ENCODE measurements at regions not wholly inside any gene's neighbourhood (a gene's known extent, or its start where the extent isn't known, plus 50 kb on each side); places are given as distances from the start of the nearest gene placed in this dataset.

DNA sequence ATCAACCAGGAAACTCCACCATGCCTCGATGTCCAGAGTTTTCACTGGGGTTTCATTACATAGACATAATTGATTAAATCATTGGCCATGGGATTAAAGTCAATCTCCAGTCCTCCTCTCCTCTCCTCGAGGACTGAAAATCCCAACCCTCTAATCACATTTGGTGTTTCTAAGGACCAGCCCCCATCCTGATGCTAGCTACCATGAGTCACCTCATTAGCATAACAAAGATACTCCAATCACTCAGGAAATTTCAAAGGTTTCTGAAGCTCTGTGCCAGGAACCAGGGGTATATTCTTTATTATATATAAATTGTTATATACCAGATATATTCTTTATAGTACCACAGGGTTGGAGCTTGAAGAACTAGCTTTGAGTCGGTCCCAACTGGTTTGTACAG, 177.5 kb upstream of the PRNP start:
- peak overlapping the region; percentile 66; the same call in 1 of the 2 replicates for H2BK5ac ChIP-seq (ENCODE audit: low read depth, low read length)
- H3K9ac ChIP-seq (replicated peaks in 1 of 4; ENCODE audit: extremely low read depth in 1 of 4, low read depth in 3 of 4, low read length in 3 of 4) = no peak overlapping the region
- no peak overlapping the region for H4K8ac ChIP-seq (ENCODE audit: extremely low read depth, insufficient read depth, low read length)
- peak overlapping the region; percentile 26; the same call in 1 of the 2 replicates for H2BK20ac ChIP-seq (ENCODE audit: low read length)
- H3K23me2 ChIP-seq (ENCODE audit: low read depth, low read length) = no peaks in the 10 kb centered on the region
- CTCF ChIA-PET (ENCODE audit: partially characterized antibody) = interaction anchor here (1.1 to 1.8 kb wide), 3 partner anchors 11 to 283 kb away, joined by 3 to 7 read pairs (median 3); no protein-coding TSS in a partner anchor
- H2BK120ac ChIP-seq (replicated peaks; ENCODE audit: low read depth, low read length) = no peak overlapping the region
- no peak overlapping the region for H2BK15ac ChIP-seq (ENCODE audit: low read length)
- H3K56ac ChIP-seq (replicated peaks; ENCODE audit: insufficient read length, low read depth, low read length) = no peak overlapping the region
- no peaks in the 10 kb centered on the region; a peak in 1 of 8 replicates for H3K36me3 ChIP-seq (ENCODE audit: control insufficient read depth in 2 of 4, insufficient read depth in 4 of 4, low read length in 3 of 4)
- WGBS, 2 experiments (ENCODE audit: extremely low coverage in 1 of 2, insufficient coverage in 1 of 2, insufficient read length in 1 of 2, insufficient replicate concordance in 2 of 2, low coverage in 1 of 2, low lambda C conversion rate in 2 of 2, missing lambda C conversion rate in 1 of 2) = 89% methylated on average over 3 of the region's 3 CpGs; no CpG with 5 or more reads in 1 of the 2 experiments
- no peak overlapping the region for H2AK5ac ChIP-seq (ENCODE audit: low read depth, low read length)
- no peaks in the 10 kb centered on the region for H3K27me3 ChIP-seq (replicated peaks in 1 of 4; ENCODE audit: control insufficient read depth in 3 of 4, extremely low read depth in 1 of 4, insufficient read depth in 3 of 4, low read length in 3 of 4)
- peaks cover 0 to 12% of the 10 kb centered on the region in 2 experiments; a peak in 1 of 4 replicates for H3K9me3 ChIP-seq (ENCODE audit: insufficient read depth in 2 of 2, low read depth in 1 of 2, low read length in 1 of 2)
- DNase-seq (ENCODE audit: low read depth in 1 of 2, low spot score in 2 of 2) (no peak), FAIRE-seq (peak; percentile 39)
- POLR2A ChIA-PET (ENCODE audit: partially characterized antibody) = interaction anchor here (1.4 kb wide), 1 partner anchor 16 kb away, joined by 3 read pairs; no protein-coding TSS in a partner anchor
- H4K20me1 ChIP-seq (replicated peaks in 1 of 2; ENCODE audit: control insufficient read depth in 1 of 2, insufficient read depth in 2 of 2, low read length in 2 of 2) = no peaks in the 10 kb centered on the region
- H4K91ac ChIP-seq (replicated peaks; ENCODE audit: insufficient read length, low read length) = no peak overlapping the region
- no peak overlapping the region for H4K5ac ChIP-seq (ENCODE audit: insufficient read length, low read depth, low read length)
- H2BK12ac ChIP-seq (ENCODE audit: low read depth, low read length) = peak overlapping the region; percentile 13; the same call in 1 of the 2 replicates
- H3K79me2 ChIP-seq (ENCODE audit: control insufficient read depth in 1 of 2, insufficient read depth in 2 of 2, low read length in 2 of 2) = no peaks in the 10 kb centered on the region
- no peak overlapping the region for H3K14ac ChIP-seq (ENCODE audit: insufficient read length)
- H3K23ac ChIP-seq (ENCODE audit: insufficient read length) = no peak overlapping the region
- H3K4me3 ChIP-seq (ENCODE audit: extremely low read depth in 1 of 4, insufficient read depth in 2 of 4, low read depth in 3 of 4, low read length in 4 of 4) = no peak overlapping the region
- H3K4me1 ChIP-seq (replicated peaks in 1 of 4; ENCODE audit: control insufficient read depth in 3 of 4, insufficient read depth in 4 of 4, low read length in 3 of 4) = peaks cover 0 to 9% (median 1%) of the 10 kb centered on the region in 4 experiments; a peak in 2 of 7 replicates
- no peak overlapping the region for H3K27ac ChIP-seq (ENCODE audit: low read depth, low read length)
- H3K4me2 ChIP-seq (ENCODE audit: insufficient read depth in 1 of 2, low read depth in 2 of 2, low read length in 2 of 2) = peak overlapping the region; percentile 9 to 43; a peak in 1 of 4 replicates
- H3K18ac ChIP-seq (ENCODE audit: extremely low read depth, low read length) = peak overlapping the region; percentile 29; the same call in 1 of the 2 replicates
- H3K79me1 ChIP-seq (ENCODE audit: low read depth, low read length) = no peaks in the 10 kb centered on the region
- no peak overlapping the region for H3K4ac ChIP-seq (replicated peaks; ENCODE audit: insufficient read length, low read depth, low read length)
- H2AFZ ChIP-seq (ENCODE audit: low read length) = no peak overlapping the region
- TF ChIP-seq RFX5 (IDR thresholded peaks at IDR 0.05; ENCODE audit: borderline replicate concordance, low read depth, low read length) (no peak), SP2 (IDR thresholded peaks at IDR 0.05; ENCODE audit: low read length) (no peak), FOSL1 (IDR thresholded peaks at IDR 0.05; ENCODE audit: insufficient read depth, low read depth, low read length) (no peak), EZH2 (IDR thresholded peaks at IDR 0.05; ENCODE audit: low read depth, low read length, severe bottlenecking) (no peak), CEBPB (IDR thresholded peaks at IDR 0.05; ENCODE audit: low read depth, low read length) (no peak), SIRT6 (IDR thresholded peaks at IDR 0.05; ENCODE audit: low read length) (no peak), POU5F1 (IDR thresholded peaks at IDR 0.05; ENCODE audit: low read depth, low read length) (peak; percentile 71; the same call in 1 of the 2 replicates), GTF2F1 (IDR thresholded peaks at IDR 0.05; ENCODE audit: borderline replicate concordance, low read depth, low read length) (no peak)
- TF ChIP-seq, protein P1, sequence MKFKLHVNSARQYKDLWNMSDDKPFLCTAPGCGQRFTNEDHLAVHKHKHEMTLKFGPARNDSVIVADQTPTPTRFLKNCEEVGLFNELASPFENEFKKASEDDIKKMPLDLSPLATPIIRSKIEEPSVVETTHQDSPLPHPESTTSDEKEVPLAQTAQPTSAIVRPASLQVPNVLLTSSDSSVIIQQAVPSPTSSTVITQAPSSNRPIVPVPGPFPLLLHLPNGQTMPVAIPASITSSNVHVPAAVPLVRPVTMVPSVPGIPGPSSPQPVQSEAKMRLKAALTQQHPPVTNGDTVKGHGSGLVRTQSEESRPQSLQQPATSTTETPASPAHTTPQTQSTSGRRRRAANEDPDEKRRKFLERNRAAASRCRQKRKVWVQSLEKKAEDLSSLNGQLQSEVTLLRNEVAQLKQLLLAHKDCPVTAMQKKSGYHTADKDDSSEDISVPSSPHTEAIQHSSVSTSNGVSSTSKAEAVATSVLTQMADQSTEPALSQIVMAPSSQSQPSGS (IDR thresholded peaks at IDR 0.05; ENCODE audit: low read length) = no peak
- TF ChIP-seq, protein P2, sequence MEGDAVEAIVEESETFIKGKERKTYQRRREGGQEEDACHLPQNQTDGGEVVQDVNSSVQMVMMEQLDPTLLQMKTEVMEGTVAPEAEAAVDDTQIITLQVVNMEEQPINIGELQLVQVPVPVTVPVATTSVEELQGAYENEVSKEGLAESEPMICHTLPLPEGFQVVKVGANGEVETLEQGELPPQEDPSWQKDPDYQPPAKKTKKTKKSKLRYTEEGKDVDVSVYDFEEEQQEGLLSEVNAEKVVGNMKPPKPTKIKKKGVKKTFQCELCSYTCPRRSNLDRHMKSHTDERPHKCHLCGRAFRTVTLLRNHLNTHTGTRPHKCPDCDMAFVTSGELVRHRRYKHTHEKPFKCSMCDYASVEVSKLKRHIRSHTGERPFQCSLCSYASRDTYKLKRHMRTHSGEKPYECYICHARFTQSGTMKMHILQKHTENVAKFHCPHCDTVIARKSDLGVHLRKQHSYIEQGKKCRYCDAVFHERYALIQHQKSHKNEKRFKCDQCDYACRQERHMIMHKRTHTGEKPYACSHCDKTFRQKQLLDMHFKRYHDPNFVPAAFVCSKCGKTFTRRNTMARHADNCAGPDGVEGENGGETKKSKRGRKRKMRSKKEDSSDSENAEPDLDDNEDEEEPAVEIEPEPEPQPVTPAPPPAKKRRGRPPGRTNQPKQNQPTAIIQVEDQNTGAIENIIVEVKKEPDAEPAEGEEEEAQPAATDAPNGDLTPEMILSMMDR (IDR thresholded peaks at IDR 0.05; ENCODE audit: control extremely low read depth in 1 of 3, insufficient read depth in 1 of 3, low read depth in 1 of 3, low read length in 3 of 3) = no peak

All from H1 (cell line).